Vagina (tissue), 2 donors: ENCODE measurements at regions not wholly inside any gene's neighbourhood (a gene's known extent, or its start where the extent isn't known, plus 50 kb on each side); places are given as distances from the start of the nearest gene placed in this dataset.
"Not testable (repeated sequence)": the region's sequence is repeated elsewhere in the genome, so short reads cannot be mapped to it uniquely, and the experiment has no call there.

Source experiments
- DNase-seq, 2 donors: peaks; one replicate each; pipeline ENCODE4 v3.0.0-alpha.2; 2017; ENCODE audit errors: extremely low spot score in 2 of 2
- H3K27ac ChIP-seq: fragments of 200-600 bp; sonication (generic); one replicate; pipeline ENCODE4 v1.5.1; 2019
- H3K27me3 ChIP-seq: fragments of 200-600 bp; sonication (generic); one replicate; pipeline ENCODE4 v1.5.1; 2019
- H3K36me3 ChIP-seq, 2 donors: fragments of 200-600 bp; sonication (generic); one replicate each; pipeline ENCODE4 v1.5.1; 2017 to 2019
- H3K4me1 ChIP-seq: fragments of 200-600 bp; sonication (generic); one replicate; pipeline ENCODE4 v1.5.1; 2019
- H3K4me3 ChIP-seq, 2 donors: fragments of 200-600 bp; sonication (generic); 1 replicate in 1 of 2; 2 replicates in 1 of 2; pipeline ENCODE4 v1.5.1; 2016 to 2019
- H3K9me3 ChIP-seq: fragments of 200-600 bp; sonication (generic); one replicate; pipeline ENCODE4 v1.5.1; 2019
- POLR2A ChIP-seq, 2 donors: fragments of 450-650 bp; IDR thresholded peaks; one replicate each; pipeline ENCODE4 v1.6.1; 2017; ENCODE audit warnings: antibody characterized with exemption in 2 of 2, mild to moderate bottlenecking in 2 of 2, moderate library complexity in 2 of 2
- POLR2AphosphoS5 ChIP-seq, 2 donors: sonication (generic); formaldehyde crosslinking; IDR thresholded peaks; one replicate each; pipeline ENCODE4 v1.9.0; 2017; ENCODE audit warnings: antibody characterized with exemption in 2 of 2, mild to moderate bottlenecking in 2 of 2, low read depth in 1 of 2; ENCODE audit not compliant: insufficient read depth in 1 of 2
- intact Hi-C: fragments of 100-400 bp; cut with DNase I; formaldehyde crosslinking; loops from one replicate; pipeline ENCODE4 v1.15.1; 2023
- TF ChIP-seq, protein P1 (sequence below), 3 experiments: fragments of 450-650 bp in 2 of 3; fragments of 200-600 bp in 1 of 3; sonication (generic) in 1 of 3; IDR thresholded peaks; one replicate each; pipeline ENCODE4 v1.5.1; 2017 to 2019; ENCODE audit warnings: antibody characterized with exemption in 3 of 3, mild to moderate bottlenecking in 2 of 3, moderate library complexity in 2 of 3

DNA sequence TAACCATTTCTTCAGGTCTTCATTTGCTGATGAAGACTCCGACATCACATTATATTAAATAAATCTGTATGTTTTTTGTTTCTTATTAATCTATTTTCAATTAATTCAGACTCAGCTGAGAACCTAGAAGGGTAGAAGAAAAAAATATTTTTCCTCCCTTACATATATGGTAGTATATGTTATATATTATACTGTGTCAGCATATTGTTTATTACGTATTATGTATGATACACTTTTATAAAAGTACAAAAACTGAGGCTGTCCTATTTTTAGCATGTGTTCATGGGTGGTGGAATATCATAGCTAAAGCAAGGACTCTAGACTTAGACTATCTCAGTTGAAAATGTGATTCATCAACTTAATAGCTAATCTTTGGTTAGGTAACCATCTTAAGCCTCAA lies 149.3 kb downstream of the CENPC start:
- Histone ChIP-seq H3K36me3 (no peaks in the 10 kb centered on the region), H3K27ac (no peak overlapping the region), H3K4me1 (no peaks in the 10 kb centered on the region), H3K27me3 (no peaks in the 10 kb centered on the region), H3K9me3 (no peaks in the 10 kb centered on the region), H3K4me3 (no peak overlapping the region)
- DNase-seq, result no peak
- intact Hi-C loops, result no loop called here
- TF ChIP-seq POLR2A (IDR thresholded peaks at IDR 0.05), result no peak
- TF ChIP-seq, protein P1, sequence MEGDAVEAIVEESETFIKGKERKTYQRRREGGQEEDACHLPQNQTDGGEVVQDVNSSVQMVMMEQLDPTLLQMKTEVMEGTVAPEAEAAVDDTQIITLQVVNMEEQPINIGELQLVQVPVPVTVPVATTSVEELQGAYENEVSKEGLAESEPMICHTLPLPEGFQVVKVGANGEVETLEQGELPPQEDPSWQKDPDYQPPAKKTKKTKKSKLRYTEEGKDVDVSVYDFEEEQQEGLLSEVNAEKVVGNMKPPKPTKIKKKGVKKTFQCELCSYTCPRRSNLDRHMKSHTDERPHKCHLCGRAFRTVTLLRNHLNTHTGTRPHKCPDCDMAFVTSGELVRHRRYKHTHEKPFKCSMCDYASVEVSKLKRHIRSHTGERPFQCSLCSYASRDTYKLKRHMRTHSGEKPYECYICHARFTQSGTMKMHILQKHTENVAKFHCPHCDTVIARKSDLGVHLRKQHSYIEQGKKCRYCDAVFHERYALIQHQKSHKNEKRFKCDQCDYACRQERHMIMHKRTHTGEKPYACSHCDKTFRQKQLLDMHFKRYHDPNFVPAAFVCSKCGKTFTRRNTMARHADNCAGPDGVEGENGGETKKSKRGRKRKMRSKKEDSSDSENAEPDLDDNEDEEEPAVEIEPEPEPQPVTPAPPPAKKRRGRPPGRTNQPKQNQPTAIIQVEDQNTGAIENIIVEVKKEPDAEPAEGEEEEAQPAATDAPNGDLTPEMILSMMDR (IDR thresholded peaks at IDR 0.05), result no peak

DNA sequence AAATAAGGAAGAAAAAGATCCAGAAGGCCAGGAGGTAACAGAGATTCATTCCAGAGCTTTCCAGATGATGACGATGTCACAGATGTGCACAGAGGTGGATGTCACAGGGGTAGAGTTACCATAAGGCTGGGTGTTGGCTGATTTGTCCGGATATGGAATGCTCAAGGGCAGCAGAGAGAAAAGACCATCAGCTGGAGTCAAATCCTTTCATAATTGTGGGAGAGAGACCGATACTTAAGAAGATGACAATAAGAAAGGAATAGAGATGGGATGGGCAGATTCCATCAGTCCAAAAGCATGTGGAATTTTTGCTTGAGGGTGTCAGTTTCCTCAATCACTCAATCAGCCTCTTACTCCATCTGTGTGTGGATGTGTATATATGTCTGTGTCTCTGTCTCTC lies 150.4 kb downstream of the CENPC start:
- TF ChIP-seq POLR2AphosphoS5 (IDR thresholded peaks at IDR 0.05; ENCODE audit: insufficient read depth in 1 of 2, low read depth in 1 of 2), result no peak
- no peak for TF ChIP-seq POLR2A (IDR thresholded peaks at IDR 0.05)
- TF ChIP-seq, protein P1 (IDR thresholded peaks at IDR 0.05), result no peak
- intact Hi-C loops, result no loop called here

DNA sequence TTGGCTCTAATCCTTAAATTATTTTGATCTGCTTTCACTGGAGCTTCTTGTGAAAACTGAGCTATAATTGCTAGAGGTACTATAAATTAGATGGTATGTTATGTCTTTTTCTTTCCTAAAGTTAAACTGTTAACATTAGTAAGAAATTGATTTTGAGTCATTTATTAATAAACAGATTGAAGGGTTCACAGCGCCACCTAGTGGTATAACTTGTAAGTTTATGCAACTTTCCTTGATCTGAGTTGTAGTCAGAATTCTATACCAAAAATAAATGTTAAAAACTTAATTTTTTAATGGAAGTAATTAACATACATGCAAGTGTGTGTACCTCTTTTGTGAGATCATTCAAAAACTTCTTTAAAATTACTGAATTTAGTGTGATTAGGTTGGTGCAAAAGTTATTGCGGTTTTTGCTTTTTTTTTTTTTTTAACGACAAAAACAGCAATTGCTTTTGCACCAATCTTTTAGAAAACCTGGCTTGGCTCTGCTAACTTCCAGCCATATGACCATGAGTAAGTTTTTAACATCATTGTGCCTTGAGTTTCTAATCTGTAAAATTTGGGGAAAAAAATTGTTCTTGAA lies 151.5 kb downstream of the CENPC start:
- no peak for TF ChIP-seq POLR2AphosphoS5 (IDR thresholded peaks at IDR 0.05; ENCODE audit: insufficient read depth in 1 of 2, low read depth in 1 of 2)
- TF ChIP-seq, protein P1 (IDR thresholded peaks at IDR 0.05), result peak; percentile 32 to 66 (median 52)
- H3K4me1 ChIP-seq, result no peaks in the 10 kb centered on the region
- intact Hi-C loops, result no loop called here
- no peak overlapping the region for H3K4me3 ChIP-seq
- no peaks in the 10 kb centered on the region for H3K9me3 ChIP-seq
- no peaks in the 10 kb centered on the region for H3K36me3 ChIP-seq
- no peak for DNase-seq
- H3K27ac ChIP-seq, result no peak overlapping the region
- no peaks in the 10 kb centered on the region for H3K27me3 ChIP-seq

More for the DNA sequence above, 150.4 kb downstream of the CENPC start:
- H3K27ac ChIP-seq, result no peak overlapping the region
- no peaks in the 10 kb centered on the region for H3K27me3 ChIP-seq
- no peak overlapping the region for H3K4me3 ChIP-seq
- H3K4me1 ChIP-seq, result no peaks in the 10 kb centered on the region
- no peak for DNase-seq
- H3K36me3 ChIP-seq, result no peaks in the 10 kb centered on the region
- H3K9me3 ChIP-seq, result no peaks in the 10 kb centered on the region

DNA sequence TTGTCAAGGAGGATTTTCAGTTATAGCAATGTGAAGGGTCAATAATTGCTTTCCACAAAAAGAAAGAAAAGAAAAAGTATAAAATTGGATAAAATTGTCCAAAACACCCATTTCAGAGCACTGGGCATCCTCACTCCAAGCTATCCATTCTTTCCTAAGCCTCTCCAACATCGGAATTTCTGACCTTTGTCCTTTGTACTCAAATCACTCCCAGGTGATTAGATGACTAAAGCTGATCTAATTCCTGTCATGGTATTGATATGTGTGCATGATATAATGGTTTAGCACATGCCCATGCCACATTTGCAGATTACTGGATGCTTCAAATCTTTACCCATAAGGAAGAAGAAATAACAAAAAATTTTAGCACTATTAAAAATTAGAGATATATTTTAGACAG lies 152.3 kb downstream of the CENPC start:
- DNase-seq, result no peak
- TF ChIP-seq POLR2AphosphoS5 (IDR thresholded peaks at IDR 0.05; ENCODE audit: insufficient read depth in 1 of 2, low read depth in 1 of 2), result no peak
- TF ChIP-seq, protein P1 (IDR thresholded peaks at IDR 0.05), result no peak
- TF ChIP-seq POLR2A (IDR thresholded peaks at IDR 0.05), result no peak
- H3K27me3 ChIP-seq, result no peaks in the 10 kb centered on the region
- H3K36me3 ChIP-seq, result no peaks in the 10 kb centered on the region
- no peaks in the 10 kb centered on the region for H3K4me1 ChIP-seq
- no peak overlapping the region for H3K27ac ChIP-seq
- no peaks in the 10 kb centered on the region for H3K9me3 ChIP-seq
- H3K4me3 ChIP-seq, result no peak overlapping the region
- intact Hi-C loops, result no loop called here

DNA sequence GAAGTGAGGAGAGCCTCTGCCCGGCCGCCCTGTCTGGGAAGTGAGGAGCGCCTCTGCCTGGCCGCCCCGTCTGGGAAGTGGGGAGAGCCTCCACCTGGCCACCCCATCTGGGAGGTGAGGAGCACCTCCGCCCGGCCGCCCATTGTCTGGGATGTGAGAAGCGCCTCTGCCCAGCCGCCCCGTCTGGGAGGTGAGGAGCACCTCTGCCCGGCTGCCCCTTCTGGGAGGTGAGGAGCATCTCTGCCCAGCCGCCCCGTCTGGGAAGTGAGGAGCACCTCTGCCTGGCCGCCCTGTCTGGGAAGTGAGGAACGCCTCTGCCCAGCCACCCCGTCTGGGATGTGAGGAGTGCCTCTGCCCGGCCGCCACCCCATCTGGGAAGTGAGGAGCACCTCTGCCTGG lies 163.9 kb downstream of the CENPC start:
- intact Hi-C loops, H3K4me1 ChIP-seq, DNase-seq, H3K27me3 ChIP-seq, H3K27ac ChIP-seq, H3K4me3 ChIP-seq, H3K9me3 ChIP-seq, H3K36me3 ChIP-seq: not testable (repeated sequence)

DNA sequence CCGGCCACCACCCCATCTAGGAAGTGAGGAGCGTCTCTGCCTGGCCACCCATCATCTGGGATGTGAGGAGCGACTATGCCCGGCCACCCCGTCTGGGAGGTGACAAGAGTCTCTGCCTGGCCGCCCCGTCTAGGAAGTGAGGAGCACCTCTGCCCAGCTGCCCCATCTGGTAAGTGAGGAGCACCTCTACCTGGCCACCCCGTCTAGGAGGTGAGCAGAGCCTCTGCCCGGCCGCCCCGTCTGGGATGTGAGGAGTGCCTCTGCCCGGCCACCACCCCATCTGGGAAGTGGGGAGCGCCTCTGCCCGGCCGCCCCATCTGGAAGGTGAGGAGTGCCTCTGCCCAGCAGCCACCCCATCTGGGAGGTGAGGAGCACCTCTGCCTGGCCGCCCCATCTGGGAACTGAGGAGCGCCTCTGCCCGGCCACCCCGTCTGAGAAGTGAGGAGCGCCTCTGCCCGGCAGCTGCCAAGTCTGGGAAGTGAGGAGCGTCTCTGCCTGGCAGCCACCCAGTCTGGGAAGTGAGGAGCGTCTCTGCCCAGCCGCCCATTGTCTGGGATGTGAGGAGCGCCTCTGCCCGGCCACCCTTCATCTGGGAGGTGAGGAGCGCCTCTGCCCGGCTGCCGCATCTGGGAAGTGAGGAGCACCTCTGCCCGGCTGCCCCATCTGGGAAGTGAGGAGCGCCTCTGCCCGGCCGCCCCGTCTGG lies 164.4 kb downstream of the CENPC start:
- intact Hi-C loops, result not testable (repeated sequence)

More for the DNA sequence above, 164.4 kb downstream of the CENPC start:
- not testable (repeated sequence) for DNase-seq, H3K9me3 ChIP-seq, H3K4me1 ChIP-seq, H3K4me3 ChIP-seq, H3K27ac ChIP-seq, H3K36me3 ChIP-seq, H3K27me3 ChIP-seq
